Body of pancreas (tissue), 4 donors: ENCODE measurements at regions not wholly inside any gene's neighbourhood (a gene's known extent, or its start where the extent isn't known, plus 50 kb on each side); places are given as distances from the start of the nearest gene placed in this dataset.

Experiments
- ATAC-seq: fragments of 150-250 bp; one replicate; pipeline ENCODE4 v1.9.1; 2016
- DNase-seq, 4 donors: peaks; one replicate each; pipeline ENCODE4 v3.0.0-alpha.2; 2019
- H3K27ac ChIP-seq, 4 donors: fragments of 200-600 bp; sonication (generic); 1 replicate in 3 of 4; 2 replicates in 1 of 4; pipeline versions ENCODE4 v1.5.1 to v1.6.1; 2016 to 2019; ENCODE audit warnings: mild to moderate bottlenecking in 1 of 4, mixed read lengths in 1 of 4, moderate library complexity in 1 of 4
- H3K27me3 ChIP-seq, 2 donors: fragments of 200-600 bp; sonication (generic); one replicate each; pipeline ENCODE4 v1.6.0; 2016; ENCODE audit warnings: mild to moderate bottlenecking in 1 of 2
- H3K36me3 ChIP-seq, 2 donors: fragments of 200-600 bp; sonication (generic); replicated peaks in 1 of 2; 2 replicates each; pipeline ENCODE4 v1.5.1; 2016; ENCODE audit warnings: low read depth in 2 of 2; ENCODE audit not compliant: insufficient read depth in 1 of 2
- H3K4me1 ChIP-seq: fragments of 200-600 bp; sonication (generic); one replicate; pipeline ENCODE4 v1.6.0; 2016
- H3K4me3 ChIP-seq, 2 donors: fragments of 200-600 bp; sonication (generic); 1 replicate in 1 of 2; 2 replicates in 1 of 2; pipeline ENCODE4 v1.5.1; 2016 to 2019
- H3K9me3 ChIP-seq, 3 donors: fragments of 200-600 bp; sonication (generic); 1 replicate in 2 of 3; 2 replicates in 1 of 3; pipeline ENCODE4 v1.5.1; 2016
- CTCF ChIP-seq, 7 experiments: fragments of 450-650 bp in 4 of 7; fragments of 200-600 bp in 3 of 7; sonication (generic) in 3 of 7; IDR thresholded peaks; one replicate each; pipeline ENCODE4 v1.5.1; 2016 to 2019; ENCODE audit warnings: antibody characterized with exemption in 7 of 7
- POLR2A ChIP-seq, 3 donors: fragments of 450-650 bp; IDR thresholded peaks; one replicate each; pipeline ENCODE4 v1.6.1; 2016; ENCODE audit warnings: antibody characterized with exemption in 3 of 3, mild to moderate bottlenecking in 2 of 3
- WGBS, 2 donors: methylation state at CpG; one replicate each; pipeline ENCODE4 v1.1.5; 2017; 5-methylcytosine and 5-hydroxymethylcytosine counted together
- intact Hi-C: fragments of 100-400 bp; cut with DNase I; formaldehyde crosslinking; loops from one replicate; pipeline ENCODE4 v1.15.1; 2023

GRCh38 chrX:45630078-45630477, 429.4 kb upstream of the DIPK2B start:
- 92% methylated on average over 1 of the region's 1 CpG; no CpG with 5 or more reads in 1 of the 2 donors for WGBS, 2 donors
- no peaks in the 10 kb centered on the region for H3K36me3 ChIP-seq
- intact Hi-C loops, result no loop called here
- H3K27me3 ChIP-seq, result no peaks in the 10 kb centered on the region
- DNase-seq (no peak), ATAC-seq (no peak)
- TF ChIP-seq POLR2A (IDR thresholded peaks at IDR 0.05) (no peak), CTCF (IDR thresholded peaks at IDR 0.05) (no peak)
- H3K4me1 ChIP-seq, result no peaks in the 10 kb centered on the region
- H3K27ac ChIP-seq, result no peak overlapping the region
- no peak overlapping the region for H3K4me3 ChIP-seq
- H3K9me3 ChIP-seq, result no peaks in the 10 kb centered on the region

GRCh38 chrX:45628041-45628440, 427.4 kb upstream of the DIPK2B start:
- DNase-seq (no peak), ATAC-seq (no peak)
- Histone ChIP-seq H3K27me3 (no peaks in the 10 kb centered on the region), H3K4me3 (no peak overlapping the region), H3K36me3 (no peaks in the 10 kb centered on the region), H3K4me1 (no peaks in the 10 kb centered on the region), H3K27ac (no peak overlapping the region), H3K9me3 (no peaks in the 10 kb centered on the region)
- intact Hi-C loops, result no loop called here
- TF ChIP-seq POLR2A (IDR thresholded peaks at IDR 0.05) (no peak), CTCF (IDR thresholded peaks at IDR 0.05) (no peak)
- WGBS, 2 donors, result 38 to 43% methylated on average over 1 of the region's 1 CpG

GRCh38 chrX:45623266-45623665, 422.6 kb upstream of the DIPK2B start:
- peak; percentile 18 for ATAC-seq
- H3K27ac ChIP-seq, result peak overlapping the region in 2 of 4 donors; percentile 11 to 30
- intact Hi-C loops, result no loop called here
- no peak overlapping the region for H3K4me3 ChIP-seq
- no peaks in the 10 kb centered on the region for H3K27me3 ChIP-seq
- no peaks in the 10 kb centered on the region for H3K36me3 ChIP-seq
- DNase-seq, result no peak
- H3K4me1 ChIP-seq, result no peaks in the 10 kb centered on the region
- H3K9me3 ChIP-seq, result no peaks in the 10 kb centered on the region
- TF ChIP-seq CTCF (IDR thresholded peaks at IDR 0.05) (no peak), POLR2A (IDR thresholded peaks at IDR 0.05) (no peak)

- Histone ChIP-seq H3K27ac (no peak overlapping the region), H3K27me3 (no peaks in the 10 kb centered on the region), H3K36me3 (no peaks in the 10 kb centered on the region), H3K9me3 (no peaks in the 10 kb centered on the region), H3K4me3 (no peak overlapping the region), H3K4me1 (no peaks in the 10 kb centered on the region)
- no peak for ATAC-seq
- intact Hi-C loops, result no loop called here
- TF ChIP-seq CTCF (IDR thresholded peaks at IDR 0.05) (no peak), POLR2A (IDR thresholded peaks at IDR 0.05) (no peak)
- no peak for DNase-seq
These were observed 421.9 kb upstream of the DIPK2B start for GRCh38 chrX:45622538-45622937.

GRCh38 chrX:45622042-45622423, 421.4 kb upstream of the DIPK2B start:
- Histone ChIP-seq H3K4me3 (no peak overlapping the region), H3K4me1 (no peaks in the 10 kb centered on the region), H3K9me3 (no peaks in the 10 kb centered on the region), H3K36me3 (no peaks in the 10 kb centered on the region), H3K27me3 (no peaks in the 10 kb centered on the region), H3K27ac (no peak overlapping the region)
- DNase-seq (no peak), ATAC-seq (no peak)
- intact Hi-C loops, result no loop called here
- no peak for TF ChIP-seq CTCF (IDR thresholded peaks at IDR 0.05)
- TF ChIP-seq POLR2A (IDR thresholded peaks at IDR 0.05), result no peak
- 73 to 81% methylated on average over 3 of the region's 3 CpGs for WGBS, 2 donors
